Mesenchymal stem cell (in vitro differentiated cells and primary cell): ENCODE measurements at regions not wholly inside any gene's neighbourhood (a gene's known extent, or its start where the extent isn't known, plus 50 kb on each side); places are given as distances from the start of the nearest gene placed in this dataset.

Experiments used
- DNase-seq: peaks from one replicate; pipeline ENCODE4 v3.0.0-alpha.2; 2013
- H2AFZ ChIP-seq: one replicate; pipeline ENCODE4 v1.6.1; 2013; ENCODE audit warnings: low read depth, mild to moderate bottlenecking, control low read depth, inconsistent platforms, low read length, moderate library complexity
- H2AK5ac ChIP-seq: 2 replicates; pipeline ENCODE4 v1.6.1; 2013; ENCODE audit warnings: low read length, moderate library complexity, mild to moderate bottlenecking, inconsistent platforms; ENCODE audit not compliant: severe bottlenecking
- H2BK120ac ChIP-seq: one replicate; pipeline ENCODE4 v1.6.1; 2013; ENCODE audit warnings: low read depth, mild to moderate bottlenecking, inconsistent platforms, low read length, moderate library complexity
- H2BK12ac ChIP-seq, 2 experiments: one replicate each; pipeline ENCODE4 v1.6.1; 2013; ENCODE audit warnings: inconsistent platforms in 2 of 2, low read length in 2 of 2, mild to moderate bottlenecking in 2 of 2, moderate library complexity in 2 of 2, control low read depth in 1 of 2
- H2BK15ac ChIP-seq: one replicate; pipeline ENCODE4 v1.6.1; 2013; ENCODE audit warnings: mild to moderate bottlenecking, low read depth, inconsistent platforms; ENCODE audit not compliant: poor library complexity, severe bottlenecking
- H2BK5ac ChIP-seq: 2 replicates; pipeline ENCODE4 v1.6.1; 2013; ENCODE audit warnings: low read depth, mild to moderate bottlenecking, low read length, control low read depth, inconsistent platforms; ENCODE audit not compliant: poor library complexity, severe bottlenecking
- H3K14ac ChIP-seq, 2 experiments: one replicate each; pipeline ENCODE4 v1.6.1; 2013; ENCODE audit warnings: inconsistent platforms in 2 of 2, low read length in 2 of 2, control low read depth in 1 of 2, mild to moderate bottlenecking in 1 of 2, moderate library complexity in 1 of 2
- H3K18ac ChIP-seq, 2 experiments: one replicate each; pipeline ENCODE4 v1.6.1; 2013; ENCODE audit warnings: inconsistent platforms in 2 of 2, low read length in 2 of 2, control low read depth in 1 of 2, low read depth in 1 of 2, mild to moderate bottlenecking in 1 of 2
- H3K23ac ChIP-seq, 2 experiments: one replicate each; pipeline ENCODE4 v1.6.1; 2013; ENCODE audit warnings: inconsistent platforms in 2 of 2, low read length in 2 of 2, mild to moderate bottlenecking in 2 of 2, moderate library complexity in 2 of 2, control low read depth in 1 of 2
- H3K27ac ChIP-seq: 2 replicates; pipeline ENCODE4 v1.5.1; 2013; ENCODE audit warnings: mild to moderate bottlenecking, moderate library complexity, low read length, control low read depth, inconsistent platforms; ENCODE audit not compliant: poor library complexity, severe bottlenecking
- H3K27me3 ChIP-seq, 2 experiments: 2 replicates each; pipeline versions ENCODE4 v1.6.1 to v1.7.0; 2013; ENCODE audit warnings: low read length in 2 of 2, mild to moderate bottlenecking in 2 of 2, moderate library complexity in 2 of 2, control low read depth in 1 of 2, inconsistent platforms in 1 of 2; ENCODE audit not compliant: control insufficient read depth in 1 of 2, insufficient read depth in 1 of 2
- H3K36me3 ChIP-seq, 2 experiments: 2 replicates each; pipeline versions ENCODE4 v1.6.1 to v1.7.0; 2013; ENCODE audit warnings: low read length in 2 of 2, control low read depth in 1 of 2, inconsistent platforms in 1 of 2, low read depth in 1 of 2, mild to moderate bottlenecking in 1 of 2; ENCODE audit not compliant: insufficient read depth in 2 of 2, control insufficient read depth in 1 of 2
- H3K4ac ChIP-seq, 2 experiments: one replicate each; pipeline ENCODE4 v1.6.1; 2013; ENCODE audit warnings: inconsistent platforms in 2 of 2, low read length in 2 of 2, mild to moderate bottlenecking in 2 of 2, moderate library complexity in 2 of 2, control low read depth in 1 of 2, low read depth in 1 of 2
- H3K4me1 ChIP-seq: 2 replicates; pipeline ENCODE4 v1.6.1; 2013; ENCODE audit warnings: low read depth, low read length, control low read depth; ENCODE audit not compliant: control insufficient read depth, insufficient read depth
- H3K4me2 ChIP-seq: 2 replicates; pipeline ENCODE4 v1.6.1; 2013; ENCODE audit warnings: low read length, mild to moderate bottlenecking, inconsistent platforms; ENCODE audit not compliant: poor library complexity, severe bottlenecking
- H3K4me3 ChIP-seq, 2 experiments: 2 replicates each; pipeline versions ENCODE4 v1.5.1 to v1.7.0; 2013; ENCODE audit warnings: low read length in 2 of 2, mild to moderate bottlenecking in 2 of 2, control low read depth in 1 of 2, low read depth in 1 of 2; ENCODE audit not compliant: insufficient read depth in 1 of 2
- H3K79me1 ChIP-seq: replicated peaks from 2 replicates; pipeline ENCODE4 v1.6.1; 2013; ENCODE audit warnings: mild to moderate bottlenecking, control low read depth, low read length, inconsistent platforms; ENCODE audit not compliant: poor library complexity, severe bottlenecking
- H3K9ac ChIP-seq: 2 replicates; pipeline ENCODE4 v1.7.0; 2013; ENCODE audit warnings: mild to moderate bottlenecking, low read length, moderate library complexity
- H3K9me3 ChIP-seq: 2 replicates; pipeline ENCODE4 v1.7.0; 2013; ENCODE audit warnings: mild to moderate bottlenecking, low read length; ENCODE audit not compliant: control insufficient read depth
- H4K8ac ChIP-seq: one replicate; pipeline ENCODE4 v1.6.1; 2013; ENCODE audit warnings: inconsistent platforms, mild to moderate bottlenecking, low read length, moderate library complexity
- H4K91ac ChIP-seq: one replicate; pipeline ENCODE4 v1.6.1; 2013; ENCODE audit warnings: mild to moderate bottlenecking, low read length, inconsistent platforms
- WGBS: methylation state at CpG from one replicate; pipeline ENCODE4 v1.1.7; 2013; ENCODE audit warnings: mixed read lengths; 5-methylcytosine and 5-hydroxymethylcytosine counted together

GRCh38 chr4:65265526-65265925 lies 404.8 kb downstream of the EPHA5 start:
- no peak overlapping the region for H3K9ac ChIP-seq
- no peak overlapping the region for H3K23ac ChIP-seq
- H3K36me3 ChIP-seq = no peaks in the 10 kb centered on the region
- no peak overlapping the region for H2BK120ac ChIP-seq
- H3K4ac ChIP-seq = no peak overlapping the region
- H4K8ac ChIP-seq = no peak overlapping the region
- no peaks in the 10 kb centered on the region for H3K4me1 ChIP-seq
- no peaks in the 10 kb centered on the region for H3K27me3 ChIP-seq
- H3K79me1 ChIP-seq = no peaks in the 10 kb centered on the region
- H3K27ac ChIP-seq = no peak overlapping the region
- H2BK15ac ChIP-seq = no peak overlapping the region
- no peak overlapping the region for H3K4me3 ChIP-seq
- H2BK5ac ChIP-seq = no peak overlapping the region
- no peak overlapping the region for H4K91ac ChIP-seq
- no peak overlapping the region for H3K18ac ChIP-seq
- H2AK5ac ChIP-seq = no peak overlapping the region
- H2BK12ac ChIP-seq = no peak overlapping the region
- peaks cover 6% of the 10 kb centered on the region for H3K9me3 ChIP-seq
- H3K4me2 ChIP-seq = no peak overlapping the region
- DNase-seq = no peak
- H3K14ac ChIP-seq = no peak overlapping the region
- H2AFZ ChIP-seq = no peak overlapping the region

- no CpG with 5 or more reads among the region's 3 CpGs for WGBS
- Histone ChIP-seq H3K9me3 (no peaks in the 10 kb centered on the region), H3K23ac (no peak overlapping the region), H2BK15ac (no peak overlapping the region), H2AFZ (no peak overlapping the region), H3K79me1 (no peaks in the 10 kb centered on the region), H2BK120ac (no peak overlapping the region), H4K91ac (no peak overlapping the region), H2BK12ac (no peak overlapping the region), H4K8ac (no peak overlapping the region), H3K4me1 (no peaks in the 10 kb centered on the region), H3K4me3 (no peak overlapping the region), H2AK5ac (no peak overlapping the region), H3K4me2 (no peak overlapping the region), H3K14ac (no peak overlapping the region), H2BK5ac (no peak overlapping the region), H3K27me3 (no peaks in the 10 kb centered on the region), H3K9ac (no peak overlapping the region), H3K36me3 (no peaks in the 10 kb centered on the region), H3K27ac (no peak overlapping the region), H3K4ac (no peak overlapping the region), H3K18ac (no peak overlapping the region)
- DNase-seq = no peak
These were observed 411.0 kb downstream of the EPHA5 start for GRCh38 chr4:65259296-65259695.

- H3K4me2 ChIP-seq = no peak overlapping the region
- no peak overlapping the region for H3K23ac ChIP-seq
- no peak overlapping the region for H2BK15ac ChIP-seq
- H3K9me3 ChIP-seq = no peaks in the 10 kb centered on the region
- H3K4me1 ChIP-seq = no peaks in the 10 kb centered on the region
- no peaks in the 10 kb centered on the region for H3K79me1 ChIP-seq
- DNase-seq = no peak
- H2BK12ac ChIP-seq = no peak overlapping the region
- H3K27ac ChIP-seq = no peak overlapping the region
- H2BK120ac ChIP-seq = no peak overlapping the region
- no peak overlapping the region for H3K14ac ChIP-seq
- no peak overlapping the region for H4K8ac ChIP-seq
- H2AK5ac ChIP-seq = no peak overlapping the region
- H3K27me3 ChIP-seq = no peaks in the 10 kb centered on the region
- H3K18ac ChIP-seq = no peak overlapping the region
- H3K9ac ChIP-seq = no peak overlapping the region
- WGBS = 100% methylated on average over 2 of the region's 2 CpGs
- H2AFZ ChIP-seq = no peak overlapping the region
- H3K36me3 ChIP-seq = no peaks in the 10 kb centered on the region
- no peak overlapping the region for H3K4me3 ChIP-seq
- no peak overlapping the region for H2BK5ac ChIP-seq
- no peak overlapping the region for H4K91ac ChIP-seq
- H3K4ac ChIP-seq = no peak overlapping the region
These were observed 419.4 kb downstream of the EPHA5 start for GRCh38 chr4:65250916-65251315.

- H2BK5ac ChIP-seq = no peak overlapping the region
- no peak overlapping the region for H2AFZ ChIP-seq
- no peak for DNase-seq
- no peaks in the 10 kb centered on the region for H3K4me1 ChIP-seq
- no peak overlapping the region for H2BK12ac ChIP-seq
- H2BK15ac ChIP-seq = no peak overlapping the region
- no peak overlapping the region for H3K4me3 ChIP-seq
- no peak overlapping the region for H3K27ac ChIP-seq
- no peaks in the 10 kb centered on the region for H3K9me3 ChIP-seq
- H2AK5ac ChIP-seq = no peak overlapping the region
- no peak overlapping the region for H3K14ac ChIP-seq
- H3K27me3 ChIP-seq = no peaks in the 10 kb centered on the region
- no peak overlapping the region for H3K18ac ChIP-seq
- no peak overlapping the region for H2BK120ac ChIP-seq
- H3K36me3 ChIP-seq = no peaks in the 10 kb centered on the region
- no peak overlapping the region for H3K23ac ChIP-seq
- no peak overlapping the region for H4K8ac ChIP-seq
- H3K4ac ChIP-seq = no peak overlapping the region
- H4K91ac ChIP-seq = no peak overlapping the region
- no peak overlapping the region for H3K4me2 ChIP-seq
- no peaks in the 10 kb centered on the region for H3K79me1 ChIP-seq
- H3K9ac ChIP-seq = no peak overlapping the region
These were observed 421.2 kb downstream of the EPHA5 start for GRCh38 chr4:65249111-65249510.
